Stimulated activated CD4-positive, alpha-beta T cell treated with anti-CD3 and anti-CD28 coated beads, Interleukin-1b, Interleukin-23, amount 100 ng/mL, for 4 hours (primary cell): ENCODE measurements at regions not wholly inside any gene's neighbourhood (a gene's known extent, or its start where the extent isn't known, plus 50 kb on each side); places are given as distances from the start of the nearest gene placed in this dataset.
"Not testable (repeated sequence)": the region's sequence is repeated elsewhere in the genome, so short reads cannot be mapped to it uniquely, and the experiment has no call there.

Experiments
- DNase-seq, 2 donors: peaks; one replicate each; pipeline ENCODE4 v3.0.0-alpha.2; 2020; ENCODE audit warnings: low read depth in 2 of 2

- DNase-seq: no peak
These were observed 208.7 kb downstream of the SOX2 start for GRCh38 chr3:181920409-181920808.

GRCh38 chr3:181921220-181921619 lies 209.5 kb downstream of the SOX2 start:
- no peak for DNase-seq

- DNase-seq: not testable (repeated sequence)
These were observed 214.1 kb downstream of the SOX2 start for GRCh38 chr3:181925841-181926240.

GRCh38 chr3:181929501-181929900 lies 217.8 kb downstream of the SOX2 start:
- no peak for DNase-seq

- no peak for DNase-seq
These were observed 218.4 kb downstream of the SOX2 start for GRCh38 chr3:181930105-181930504.

GRCh38 chr3:181932039-181932438 lies 220.3 kb downstream of the SOX2 start:
- no peak for DNase-seq

- DNase-seq: no peak
These were observed 221.4 kb downstream of the SOX2 start for GRCh38 chr3:181933052-181933618.

GRCh38 chr3:181935915-181936314 lies 224.2 kb downstream of the SOX2 start:
- no peak for DNase-seq

GRCh38 chr3:181936774-181937173 lies 225.0 kb downstream of the SOX2 start:
- no peak for DNase-seq

- not testable (repeated sequence) for DNase-seq
These were observed 226.9 kb downstream of the SOX2 start for GRCh38 chr3:181938580-181938979.

GRCh38 chr3:181940703-181941102 lies 229.0 kb downstream of the SOX2 start:
- no peak for DNase-seq

GRCh38 chr3:181941250-181941649 lies 229.5 kb downstream of the SOX2 start:
- DNase-seq: no peak

GRCh38 chr3:181943285-181943684 lies 231.6 kb downstream of the SOX2 start:
- no peak for DNase-seq

- no peak for DNase-seq
These were observed 235.9 kb downstream of the SOX2 start for GRCh38 chr3:181947606-181948005.

- DNase-seq: no peak
These were observed 236.6 kb downstream of the SOX2 start for GRCh38 chr3:181948286-181948685.

GRCh38 chr3:181952221-181952620 lies 240.5 kb downstream of the SOX2 start:
- DNase-seq: no peak

GRCh38 chr3:181952929-181953328 lies 241.2 kb downstream of the SOX2 start:
- DNase-seq: no peak

GRCh38 chr3:181955566-181955965 lies 243.8 kb downstream of the SOX2 start:
- no peak for DNase-seq

- no peak for DNase-seq
These were observed 244.4 kb downstream of the SOX2 start for GRCh38 chr3:181956122-181956521.

- no peak for DNase-seq
These were observed 254.7 kb downstream of the SOX2 start for GRCh38 chr3:181966393-181966792.

- DNase-seq: no peak
These were observed 258.2 kb downstream of the SOX2 start for GRCh38 chr3:181969925-181970324.

GRCh38 chr3:181971424-181971823 lies 259.7 kb downstream of the SOX2 start:
- DNase-seq: no peak

- no peak for DNase-seq
These were observed 262.5 kb downstream of the SOX2 start for GRCh38 chr3:181974198-181974597.

- DNase-seq: no peak
These were observed 264.8 kb downstream of the SOX2 start for GRCh38 chr3:181976526-181976925.
